Omental fat pad (tissue), 3 donors: ENCODE measurements at regions not wholly inside any gene's neighbourhood (a gene's known extent, or its start where the extent isn't known, plus 50 kb on each side); places are given as distances from the start of the nearest gene placed in this dataset.

Experiments
- ATAC-seq: fragments of 150-250 bp; one replicate; pipeline ENCODE4 v1.9.1; 2016; ENCODE audit warnings: mild to moderate bottlenecking, moderate library complexity; ENCODE audit not compliant: low FRiP score
- DNase-seq: peaks from one replicate; pipeline ENCODE4 v3.0.0-alpha.2; 2019; ENCODE audit warnings: low spot score
- TF ChIP-seq, protein P1 (sequence below), 3 donors: fragments of 450-650 bp; IDR thresholded peaks; one replicate each; pipeline ENCODE4 v1.5.1; 2016 to 2017; ENCODE audit warnings: antibody characterized with exemption in 3 of 3, mild to moderate bottlenecking in 3 of 3, moderate library complexity in 2 of 3

DNA sequence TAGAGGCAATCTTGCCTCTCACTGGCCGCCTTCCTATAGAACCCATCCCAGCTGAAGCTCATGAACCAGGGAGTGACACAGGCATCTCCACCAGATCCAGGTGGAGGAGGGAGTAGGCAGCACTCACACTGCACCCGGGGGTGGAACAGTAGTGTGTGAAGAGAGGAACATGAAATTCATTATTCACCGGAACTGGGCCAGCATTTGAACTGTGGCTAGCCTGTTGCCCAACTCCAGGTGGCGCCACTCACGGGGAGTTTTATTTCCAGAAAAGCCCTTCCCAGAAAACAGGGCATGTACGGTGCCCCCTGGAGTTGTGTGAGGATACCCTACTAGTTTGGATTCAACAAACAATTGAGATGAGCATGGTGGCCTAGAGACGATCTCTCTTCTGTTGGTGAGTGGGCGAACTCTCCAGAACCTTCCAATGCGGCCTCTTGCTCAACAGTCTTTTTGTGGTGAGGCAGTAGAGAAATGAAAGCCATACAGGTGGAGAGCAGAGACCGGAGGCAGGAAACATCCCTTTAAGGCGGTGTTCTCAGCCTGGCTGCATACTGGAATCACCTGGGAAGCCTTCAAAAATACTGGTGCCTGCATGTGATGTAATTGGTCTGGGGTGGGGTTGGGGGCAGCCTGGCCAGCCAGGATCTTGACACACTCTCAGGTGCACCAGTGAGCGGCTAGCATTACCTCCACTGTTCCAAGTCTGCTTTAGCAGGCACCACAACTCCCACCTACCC lies 73.5 kb upstream of the NEDD4L start:
- DNase-seq: no peak
- no peak for ATAC-seq
- TF ChIP-seq, protein P1, sequence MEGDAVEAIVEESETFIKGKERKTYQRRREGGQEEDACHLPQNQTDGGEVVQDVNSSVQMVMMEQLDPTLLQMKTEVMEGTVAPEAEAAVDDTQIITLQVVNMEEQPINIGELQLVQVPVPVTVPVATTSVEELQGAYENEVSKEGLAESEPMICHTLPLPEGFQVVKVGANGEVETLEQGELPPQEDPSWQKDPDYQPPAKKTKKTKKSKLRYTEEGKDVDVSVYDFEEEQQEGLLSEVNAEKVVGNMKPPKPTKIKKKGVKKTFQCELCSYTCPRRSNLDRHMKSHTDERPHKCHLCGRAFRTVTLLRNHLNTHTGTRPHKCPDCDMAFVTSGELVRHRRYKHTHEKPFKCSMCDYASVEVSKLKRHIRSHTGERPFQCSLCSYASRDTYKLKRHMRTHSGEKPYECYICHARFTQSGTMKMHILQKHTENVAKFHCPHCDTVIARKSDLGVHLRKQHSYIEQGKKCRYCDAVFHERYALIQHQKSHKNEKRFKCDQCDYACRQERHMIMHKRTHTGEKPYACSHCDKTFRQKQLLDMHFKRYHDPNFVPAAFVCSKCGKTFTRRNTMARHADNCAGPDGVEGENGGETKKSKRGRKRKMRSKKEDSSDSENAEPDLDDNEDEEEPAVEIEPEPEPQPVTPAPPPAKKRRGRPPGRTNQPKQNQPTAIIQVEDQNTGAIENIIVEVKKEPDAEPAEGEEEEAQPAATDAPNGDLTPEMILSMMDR (IDR thresholded peaks at IDR 0.05): no peak

DNA sequence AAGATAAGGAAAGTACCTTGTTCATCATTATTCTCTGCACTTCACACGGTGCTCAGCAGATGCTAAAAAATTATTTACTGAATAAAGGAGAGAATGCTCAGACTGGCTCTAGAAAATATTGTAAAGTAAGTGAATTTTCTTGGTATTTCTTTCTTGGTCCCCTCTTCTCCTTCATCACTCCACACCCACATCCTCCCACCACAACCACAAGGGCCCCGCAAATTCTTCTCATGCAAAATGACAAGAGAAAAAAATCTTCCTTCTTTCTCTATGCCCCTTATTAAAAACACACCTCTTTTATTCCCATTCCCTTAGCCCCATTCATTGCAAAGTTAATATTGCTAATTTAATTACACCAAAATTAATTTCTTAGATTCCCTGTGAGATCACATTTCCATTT lies 74.2 kb upstream of the NEDD4L start:
- ATAC-seq: no peak
- no peak for DNase-seq
- TF ChIP-seq, protein P1 (IDR thresholded peaks at IDR 0.05): no peak

DNA sequence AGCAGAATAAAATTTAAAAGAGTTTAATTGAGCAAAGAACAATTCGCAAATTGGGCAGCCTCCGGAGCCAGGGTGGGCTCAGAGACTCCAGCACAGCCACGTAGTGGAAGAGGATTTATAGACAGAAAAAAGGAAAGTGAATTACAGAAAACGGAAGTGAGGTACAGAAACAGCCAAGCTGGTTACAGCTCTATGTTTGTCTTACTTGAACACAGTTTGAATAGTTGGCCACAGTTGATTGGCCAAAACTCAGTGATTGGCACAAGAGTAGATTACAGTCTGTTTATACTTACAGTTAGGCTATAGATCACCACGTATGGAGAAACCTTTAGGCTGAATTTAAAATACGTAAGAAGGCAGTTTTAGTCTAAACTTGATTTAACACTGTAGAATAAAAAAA lies 78.8 kb upstream of the NEDD4L start:
- DNase-seq (no peak), ATAC-seq (no peak)
- TF ChIP-seq, protein P1 (IDR thresholded peaks at IDR 0.05): no peak

DNA sequence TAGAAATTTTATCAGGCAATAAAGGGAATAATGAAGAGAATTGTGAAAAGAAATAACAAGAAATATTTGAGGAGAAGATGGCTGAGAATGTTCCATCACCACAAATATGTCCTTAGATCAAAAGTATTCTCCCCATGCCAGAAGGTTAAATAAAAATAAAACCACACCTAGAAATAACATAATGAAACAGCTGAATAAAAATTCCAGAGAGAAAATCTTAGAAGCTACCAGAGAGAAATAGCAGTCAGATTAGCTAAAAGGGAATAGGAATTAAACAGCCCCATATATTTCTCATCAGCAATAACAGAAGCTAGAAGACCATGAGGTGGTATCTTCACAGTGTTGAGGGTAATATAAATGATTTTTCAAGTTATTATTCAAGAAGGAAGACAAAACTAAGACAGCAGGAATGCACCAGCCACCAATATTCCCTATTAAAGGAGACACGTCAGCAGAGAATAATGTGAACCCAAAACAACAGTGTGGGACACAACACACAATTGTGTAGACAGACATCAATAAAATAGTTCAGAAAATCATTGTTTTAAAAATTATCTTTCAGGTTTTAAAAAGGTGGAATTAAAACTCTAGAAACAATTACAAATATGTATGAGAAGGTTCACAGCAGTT lies 82.0 kb upstream of the NEDD4L start:
- TF ChIP-seq, protein P1 (IDR thresholded peaks at IDR 0.05): no peak
- ATAC-seq (no peak), DNase-seq (no peak)

DNA sequence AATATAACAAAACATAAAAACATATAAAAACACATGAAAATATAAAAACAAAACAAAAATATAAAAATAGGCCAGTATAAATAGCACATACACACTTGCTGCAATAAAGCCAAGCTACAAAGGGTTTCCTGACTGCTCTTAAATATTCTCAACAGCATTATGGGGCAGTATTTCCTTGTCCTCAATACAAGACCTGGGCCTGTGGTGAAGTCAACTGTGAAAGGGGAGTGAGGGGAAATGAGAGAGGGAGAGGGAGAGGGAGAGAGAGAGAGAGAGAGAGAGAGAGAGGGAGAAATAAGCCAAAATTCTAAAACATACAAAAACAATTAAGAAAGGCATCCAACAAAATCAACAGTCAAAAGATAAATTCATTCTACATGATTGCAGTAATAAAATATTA lies 82.6 kb upstream of the NEDD4L start:
- TF ChIP-seq, protein P1 (IDR thresholded peaks at IDR 0.05): no peak
- DNase-seq: no peak
- no peak for ATAC-seq

DNA sequence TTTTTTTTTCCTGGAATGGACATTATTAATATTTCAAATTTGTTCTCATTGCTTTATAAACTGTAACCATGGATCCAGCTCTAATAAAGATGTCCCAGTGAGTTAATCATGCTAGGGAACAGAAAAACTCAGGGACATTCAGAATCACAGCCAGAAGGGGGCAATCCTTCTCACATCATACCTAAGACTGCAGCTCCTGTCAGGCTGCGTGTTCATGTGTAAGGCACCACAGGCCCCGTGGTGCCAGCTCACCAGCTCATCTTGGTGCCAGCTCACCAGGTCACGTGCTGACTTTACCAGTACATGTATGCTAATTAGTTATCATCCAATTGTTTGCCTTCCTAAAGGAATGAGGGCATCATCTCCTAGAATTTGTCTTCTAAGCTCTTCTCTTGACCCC lies 84.7 kb upstream of the NEDD4L start:
- TF ChIP-seq, protein P1 (IDR thresholded peaks at IDR 0.05): no peak
- DNase-seq (no peak), ATAC-seq (no peak)

DNA sequence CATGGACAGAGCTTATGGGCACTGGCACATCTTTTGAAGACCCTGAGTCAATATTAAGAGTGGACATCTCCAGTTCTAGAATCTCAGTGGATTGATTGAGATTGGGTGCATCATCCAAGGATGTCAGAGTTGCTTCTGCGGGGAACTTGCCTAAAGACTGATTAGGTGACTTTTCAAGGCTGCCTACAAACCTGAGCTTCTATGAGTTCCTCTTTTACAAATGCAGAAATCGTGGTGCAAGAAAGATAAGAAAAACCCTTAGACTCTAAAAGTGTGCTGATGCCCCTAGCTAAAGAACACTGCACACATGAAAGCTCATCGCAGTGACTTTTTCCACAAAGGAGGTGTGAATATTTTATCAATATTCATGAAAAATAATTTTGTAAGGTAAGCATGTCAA lies 86.8 kb upstream of the NEDD4L start:
- no peak for DNase-seq
- TF ChIP-seq, protein P1 (IDR thresholded peaks at IDR 0.05): no peak
- ATAC-seq: no peak
